HFF-Myc (cell line): ENCODE measurements at regions not wholly inside any gene's neighbourhood (a gene's known extent, or its start where the extent isn't known, plus 50 kb on each side); places are given as distances from the start of the nearest gene placed in this dataset.

Source experiments
- DNase-seq: peaks from one replicate; pipeline ENCODE4 v3.0.0-alpha.2; 2011; ENCODE audit warnings: low read depth; ENCODE audit errors: extremely low read depth
- H3K4me3 ChIP-seq: replicated peaks from 2 replicates; pipeline ENCODE4 v1.5.1; 2011; ENCODE audit warnings: low read depth, mild to moderate bottlenecking, control low read depth, low read length
- TF ChIP-seq, protein P1 (sequence below): IDR thresholded peaks from 2 replicates; pipeline ENCODE4 v1.5.1; 2012; ENCODE audit warnings: mild to moderate bottlenecking, low read depth, low read length, control low read depth; ENCODE audit errors: missing control alignments

GRCh38 chr14:84749191-84749955 is 780.6 kb upstream of the FLRT2 start:
- DNase-seq: no peak
- H3K4me3 ChIP-seq: no peak overlapping the region
- TF ChIP-seq, protein P1, sequence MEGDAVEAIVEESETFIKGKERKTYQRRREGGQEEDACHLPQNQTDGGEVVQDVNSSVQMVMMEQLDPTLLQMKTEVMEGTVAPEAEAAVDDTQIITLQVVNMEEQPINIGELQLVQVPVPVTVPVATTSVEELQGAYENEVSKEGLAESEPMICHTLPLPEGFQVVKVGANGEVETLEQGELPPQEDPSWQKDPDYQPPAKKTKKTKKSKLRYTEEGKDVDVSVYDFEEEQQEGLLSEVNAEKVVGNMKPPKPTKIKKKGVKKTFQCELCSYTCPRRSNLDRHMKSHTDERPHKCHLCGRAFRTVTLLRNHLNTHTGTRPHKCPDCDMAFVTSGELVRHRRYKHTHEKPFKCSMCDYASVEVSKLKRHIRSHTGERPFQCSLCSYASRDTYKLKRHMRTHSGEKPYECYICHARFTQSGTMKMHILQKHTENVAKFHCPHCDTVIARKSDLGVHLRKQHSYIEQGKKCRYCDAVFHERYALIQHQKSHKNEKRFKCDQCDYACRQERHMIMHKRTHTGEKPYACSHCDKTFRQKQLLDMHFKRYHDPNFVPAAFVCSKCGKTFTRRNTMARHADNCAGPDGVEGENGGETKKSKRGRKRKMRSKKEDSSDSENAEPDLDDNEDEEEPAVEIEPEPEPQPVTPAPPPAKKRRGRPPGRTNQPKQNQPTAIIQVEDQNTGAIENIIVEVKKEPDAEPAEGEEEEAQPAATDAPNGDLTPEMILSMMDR: no peak

DNA sequence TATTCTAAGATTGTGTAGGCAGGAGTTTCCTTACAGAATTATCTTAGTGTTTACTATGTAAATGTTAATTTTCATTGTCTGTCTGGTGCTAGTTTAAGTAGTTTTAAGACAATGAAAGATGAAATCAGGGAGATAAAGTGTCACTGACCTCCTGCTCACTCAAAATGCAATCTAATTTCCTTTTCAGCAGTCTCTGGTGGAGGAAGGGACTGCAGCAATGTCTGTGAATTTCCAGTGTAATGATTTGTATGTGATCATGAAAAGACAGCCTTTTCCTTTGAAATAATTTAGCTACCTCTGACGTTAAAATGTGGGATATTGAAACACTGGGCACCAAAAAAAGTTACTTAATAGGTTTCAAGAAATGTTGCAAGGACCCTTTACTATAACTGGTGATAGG is 779.7 kb upstream of the FLRT2 start:
- DNase-seq: no peak
- H3K4me3 ChIP-seq: no peak overlapping the region
- TF ChIP-seq, protein P1: no peak

- DNase-seq: no peak
- H3K4me3 ChIP-seq: no peak overlapping the region
- TF ChIP-seq, protein P1: no peak
These were observed 779.0 kb upstream of the FLRT2 start for GRCh38 chr14:84750763-84751554.

- H3K4me3 ChIP-seq: no peak overlapping the region
- DNase-seq: no peak
- TF ChIP-seq, protein P1: no peak
These were observed 778.2 kb upstream of the FLRT2 start for GRCh38 chr14:84751745-84752144.

- no peak for DNase-seq
- TF ChIP-seq, protein P1: no peak
- no peak overlapping the region for H3K4me3 ChIP-seq
These were observed 769.3 kb upstream of the FLRT2 start for GRCh38 chr14:84760489-84761126.

GRCh38 chr14:84767434-84767833 is 762.5 kb upstream of the FLRT2 start:
- DNase-seq: no peak

More at GRCh38 chr14:84767434-84767833, 762.5 kb upstream of the FLRT2 start:
- H3K4me3 ChIP-seq: no peak overlapping the region
- TF ChIP-seq, protein P1: no peak
